Astrocyte of the cerebellum (primary cell): ENCODE measurements at regions not wholly inside any gene's neighbourhood (a gene's known extent, or its start where the extent isn't known, plus 50 kb on each side); places are given as distances from the start of the nearest gene placed in this dataset.

Experiments used
- DNase-seq: peaks from one replicate; pipeline ENCODE4 v3.0.0-alpha.2; 2011; ENCODE audit warnings: low read depth
- H3K4me3 ChIP-seq: 2 replicates; pipeline ENCODE4 v1.5.1; 2011; ENCODE audit warnings: mild to moderate bottlenecking, low read depth, low read length, moderate library complexity
- in situ Hi-C: cut with HindIII; loops from 2 replicates; pipeline ENCODE4 v1.10.0; 2017; ENCODE audit warnings: low sequenced_read_pairs
- TF ChIP-seq, protein P1 (sequence below): IDR thresholded peaks from 2 replicates; pipeline ENCODE4 v1.5.1; 2012; ENCODE audit warnings: low read length, low read depth, moderate library complexity, mild to moderate bottlenecking; ENCODE audit errors: missing control alignments

DNA sequence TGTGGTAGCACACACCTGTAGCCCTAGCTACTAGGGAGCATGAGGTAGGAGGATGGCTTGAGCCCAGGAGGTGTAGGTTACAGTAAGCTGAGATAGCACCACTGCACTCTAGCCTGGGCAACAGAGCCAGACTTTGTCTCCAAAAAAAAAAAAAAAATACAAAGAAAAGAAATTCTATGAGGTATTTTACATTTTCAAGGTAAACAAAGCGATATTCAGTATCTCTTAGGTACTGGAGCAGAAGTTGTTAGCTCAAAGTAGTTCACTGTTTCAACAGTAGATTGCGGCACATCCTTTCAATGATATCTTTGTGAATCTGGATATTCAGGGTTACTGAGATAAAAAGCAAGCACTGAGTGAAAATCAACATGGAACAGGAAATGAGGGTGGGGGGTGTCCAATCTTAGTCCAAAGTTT is 318.5 kb downstream of the ZNF621 start:
- TF ChIP-seq, protein P1, sequence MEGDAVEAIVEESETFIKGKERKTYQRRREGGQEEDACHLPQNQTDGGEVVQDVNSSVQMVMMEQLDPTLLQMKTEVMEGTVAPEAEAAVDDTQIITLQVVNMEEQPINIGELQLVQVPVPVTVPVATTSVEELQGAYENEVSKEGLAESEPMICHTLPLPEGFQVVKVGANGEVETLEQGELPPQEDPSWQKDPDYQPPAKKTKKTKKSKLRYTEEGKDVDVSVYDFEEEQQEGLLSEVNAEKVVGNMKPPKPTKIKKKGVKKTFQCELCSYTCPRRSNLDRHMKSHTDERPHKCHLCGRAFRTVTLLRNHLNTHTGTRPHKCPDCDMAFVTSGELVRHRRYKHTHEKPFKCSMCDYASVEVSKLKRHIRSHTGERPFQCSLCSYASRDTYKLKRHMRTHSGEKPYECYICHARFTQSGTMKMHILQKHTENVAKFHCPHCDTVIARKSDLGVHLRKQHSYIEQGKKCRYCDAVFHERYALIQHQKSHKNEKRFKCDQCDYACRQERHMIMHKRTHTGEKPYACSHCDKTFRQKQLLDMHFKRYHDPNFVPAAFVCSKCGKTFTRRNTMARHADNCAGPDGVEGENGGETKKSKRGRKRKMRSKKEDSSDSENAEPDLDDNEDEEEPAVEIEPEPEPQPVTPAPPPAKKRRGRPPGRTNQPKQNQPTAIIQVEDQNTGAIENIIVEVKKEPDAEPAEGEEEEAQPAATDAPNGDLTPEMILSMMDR: no peak
- no peak for DNase-seq
- in situ Hi-C loops: no loop called here
- H3K4me3 ChIP-seq: no peak overlapping the region

DNA sequence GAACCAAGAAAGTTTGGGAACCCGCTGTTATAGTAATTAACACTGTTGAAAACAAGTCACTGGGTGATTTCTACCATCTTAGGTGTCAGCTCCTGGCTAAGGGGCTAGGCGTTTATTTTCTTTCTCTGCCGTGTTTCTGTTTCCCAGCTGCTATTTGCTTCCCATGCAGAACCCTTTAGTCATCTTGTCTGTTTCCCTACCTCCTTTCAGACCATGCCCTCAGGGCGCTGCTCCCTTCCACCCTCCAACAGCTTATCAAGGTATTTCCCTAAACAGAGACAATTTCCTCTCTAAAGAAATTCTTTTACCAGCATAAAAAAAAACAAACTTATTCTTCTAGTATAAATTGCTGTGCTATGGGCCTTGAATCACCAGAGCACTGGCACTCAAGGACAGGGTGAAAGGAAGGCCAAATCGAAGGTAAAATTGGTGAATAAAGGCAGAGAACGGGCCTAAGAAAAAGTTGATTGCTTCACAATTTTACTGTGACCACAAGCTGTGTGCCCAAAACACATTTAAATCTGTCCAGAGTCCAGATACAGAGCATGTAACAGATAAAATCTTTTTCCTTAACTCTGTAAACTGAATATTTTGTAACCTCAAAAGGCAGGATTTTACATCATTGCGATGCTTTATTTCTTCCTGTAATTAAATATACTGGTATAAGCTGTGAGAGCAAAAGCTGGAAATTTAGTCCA is 319.2 kb downstream of the ZNF621 start:
- TF ChIP-seq, protein P1: no peak
- H3K4me3 ChIP-seq: no peak overlapping the region
- no peak for DNase-seq
- in situ Hi-C loops: no loop called here

DNA sequence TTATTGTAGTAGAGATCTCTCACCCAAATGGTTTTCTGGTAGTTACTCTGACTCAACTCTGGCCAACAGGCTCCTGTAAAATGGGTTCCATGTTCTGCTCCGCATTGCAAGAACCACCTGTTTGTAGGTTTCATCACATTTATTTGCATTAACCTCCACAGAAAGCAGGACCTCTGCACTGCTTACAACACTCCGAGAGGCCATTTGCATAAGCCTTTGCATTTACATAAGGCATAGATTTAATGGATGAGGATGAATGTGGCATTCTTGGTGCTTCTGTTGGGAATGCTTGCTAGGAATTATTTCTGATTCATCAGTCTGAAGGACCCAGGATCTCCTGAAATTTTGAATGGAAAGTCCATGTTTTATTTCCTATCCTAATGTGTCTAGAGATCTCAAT is 320.1 kb downstream of the ZNF621 start:
- no peak for DNase-seq
- in situ Hi-C loops: loop anchor here (5.0 kb wide), 1 partner anchor 357 kb away; no protein-coding TSS in a partner anchor
- TF ChIP-seq, protein P1: no peak
- no peak overlapping the region for H3K4me3 ChIP-seq

DNA sequence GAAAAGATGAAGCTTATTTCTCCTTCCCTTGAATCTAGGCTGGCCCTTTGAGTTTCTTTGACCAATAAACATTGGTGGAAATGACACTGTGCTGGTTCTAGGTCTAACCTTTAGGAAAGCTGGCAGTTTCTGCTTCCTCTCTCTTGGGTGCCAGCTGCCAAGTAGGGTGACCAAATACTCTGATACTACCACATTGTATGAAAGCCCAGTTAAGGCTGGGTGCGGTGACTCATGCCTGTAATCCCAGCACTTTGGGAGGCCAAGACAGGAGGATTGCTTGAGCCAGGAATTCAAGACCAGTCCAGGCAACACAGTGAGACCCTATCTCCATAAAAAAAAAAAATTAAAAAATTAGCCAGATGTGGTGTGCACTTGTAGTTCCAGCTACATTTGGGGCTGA is 320.7 kb downstream of the ZNF621 start:
- in situ Hi-C loops: loop anchor here (5.0 kb wide), 1 partner anchor 357 kb away; no protein-coding TSS in a partner anchor
- no peak for DNase-seq
- TF ChIP-seq, protein P1: no peak
- no peak overlapping the region for H3K4me3 ChIP-seq

DNA sequence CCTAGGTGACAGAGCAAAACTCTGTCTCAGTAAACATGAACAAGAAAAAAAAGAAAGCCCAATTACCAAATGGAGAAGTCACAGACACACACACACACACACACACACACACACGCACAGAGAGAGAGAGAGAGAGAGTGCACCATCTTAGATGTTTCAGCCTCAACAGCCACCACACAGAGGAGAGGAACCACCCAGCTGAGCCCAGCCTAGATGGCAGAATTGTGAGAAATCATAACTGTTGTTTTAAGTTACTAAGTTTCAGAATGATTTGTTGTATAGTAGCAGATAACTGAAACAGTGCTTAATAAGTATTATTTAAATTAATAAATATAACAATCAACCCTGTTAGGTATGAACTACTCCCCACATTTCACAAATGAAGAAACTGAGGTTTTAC is 321.2 kb downstream of the ZNF621 start:
- in situ Hi-C loops: loop anchor here (5.0 kb wide), 1 partner anchor 356 kb away; no protein-coding TSS in a partner anchor
- TF ChIP-seq, protein P1: no peak
- no peak overlapping the region for H3K4me3 ChIP-seq
- no peak for DNase-seq

DNA sequence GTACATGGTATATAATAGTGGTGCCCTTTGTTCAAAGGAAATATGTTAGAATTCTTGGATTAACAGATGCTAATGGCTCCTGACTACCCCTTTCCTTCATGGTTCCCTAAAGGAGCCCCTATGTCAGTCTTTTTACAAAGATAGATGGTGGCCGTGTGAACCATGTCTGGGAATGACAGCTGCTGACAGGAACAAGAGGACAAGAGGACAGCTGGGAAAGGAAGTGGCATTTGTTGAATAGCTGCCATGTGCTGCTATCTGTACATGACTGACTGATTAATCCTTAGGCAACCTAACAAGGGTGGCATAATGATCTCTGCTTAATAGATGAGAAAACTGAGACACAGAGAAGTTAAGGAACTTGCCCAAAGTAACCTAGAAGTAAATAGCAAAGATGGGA is 321.7 kb downstream of the ZNF621 start:
- no peak for DNase-seq
- no peak overlapping the region for H3K4me3 ChIP-seq
- TF ChIP-seq, protein P1: no peak
- in situ Hi-C loops: loop anchor here (5.0 kb wide), 1 partner anchor 356 kb away; no protein-coding TSS in a partner anchor
